PC-9 (cell line): ENCODE measurements at regions not wholly inside any gene's neighbourhood (a gene's known extent, or its start where the extent isn't known, plus 50 kb on each side); places are given as distances from the start of the nearest gene placed in this dataset.

Experiments
- BruUV-seq: library from RNA; stranded (reverse); fragments of 400-500 nt; replicated peaks from 2 replicates; lab custom pipeline; 2021; lab: Mats Ljungman, UMichigan
- CTCF ChIA-PET: fragments of 300-600 bp; sonication (Branson Sonifier 250); formaldehyde crosslinking; loops from one replicate; lab custom pipeline; 2022; ENCODE audit warnings: antibody characterized with exemption; lab: Charles Lee
- POLR2A ChIA-PET: fragments of 300-600 bp; sonication (Branson Sonifier 250); formaldehyde crosslinking; loops from one replicate; lab custom pipeline; 2022; ENCODE audit warnings: antibody characterized with exemption; ENCODE audit not compliant: unreplicated experiment; lab: Charles Lee
- DNase-seq, 2 experiments: peaks; one replicate each; pipeline versions ENCODE4 v3.0.0 to v3.0.0-alpha.2; 2015 to 2022; ENCODE audit warnings: mixed read lengths in 1 of 2
- H2AFZ ChIP-seq: fragments of 200-600 bp; sonication (generic); 2 replicates; pipeline ENCODE4 v1.8.1; 2017; ENCODE audit warnings: antibody characterized with exemption
- H3F3A ChIP-seq: fragments of 200-600 bp; sonication (generic); 2 replicates; pipeline ENCODE4 v1.8.1; 2017; ENCODE audit warnings: antibody characterized with exemption, mild to moderate bottlenecking, low read depth; ENCODE audit not compliant: insufficient read depth
- H3K27ac ChIP-seq: fragments of 200-600 bp; sonication (generic); 2 replicates; pipeline ENCODE4 v1.6.1; 2016; ENCODE audit warnings: mixed run types
- H3K27me3 ChIP-seq: fragments of 200-600 bp; sonication (generic); 2 replicates; pipeline ENCODE4 v1.6.1; 2016; ENCODE audit warnings: low read depth, mixed run types; ENCODE audit not compliant: insufficient read depth
- H3K36me3 ChIP-seq: fragments of 200-600 bp; sonication (generic); 2 replicates; pipeline ENCODE4 v1.6.1; 2016; ENCODE audit warnings: low read depth, mixed run types
- H3K4me1 ChIP-seq: fragments of 200-600 bp; sonication (generic); replicated peaks from 2 replicates; pipeline ENCODE4 v1.6.1; 2016; ENCODE audit warnings: mixed run types; ENCODE audit not compliant: insufficient read depth
- H3K4me2 ChIP-seq: fragments of 200-600 bp; sonication (generic); 2 replicates; pipeline ENCODE4 v1.6.1; 2017; ENCODE audit warnings: mixed run types
- H3K4me3 ChIP-seq: fragments of 200-600 bp; sonication (generic); 2 replicates; pipeline ENCODE4 v1.6.1; 2016; ENCODE audit warnings: mixed run types
- H3K79me2 ChIP-seq: fragments of 200-600 bp; sonication (generic); 2 replicates; pipeline ENCODE4 v1.6.1; 2017; ENCODE audit warnings: low read depth, mixed run types
- H3K9me2 ChIP-seq: fragments of 200-600 bp; sonication (generic); 2 replicates; pipeline ENCODE4 v1.8.1; 2017; ENCODE audit warnings: mild to moderate bottlenecking; ENCODE audit not compliant: insufficient read depth
- H3K9me3 ChIP-seq: fragments of 200-600 bp; sonication (generic); 2 replicates; pipeline ENCODE4 v1.8.1; 2016; ENCODE audit warnings: low read depth; ENCODE audit not compliant: insufficient read depth
- H4K20me1 ChIP-seq: fragments of 200-600 bp; sonication (generic); 2 replicates; pipeline ENCODE4 v1.8.1; 2017; ENCODE audit not compliant: insufficient read depth
- EZH2 ChIP-seq: fragments of 200-600 bp; sonication (generic); IDR thresholded peaks from 2 replicates; pipeline ENCODE4 v1.8.0; 2017; ENCODE audit warnings: antibody characterized with exemption, low read depth
- intact Hi-C: fragments of 100-400 bp; cut with micrococcal nuclease; formaldehyde crosslinking; loops from one replicate; pipeline ENCODE4 v1.10.0; 2022; ENCODE audit not compliant: unreplicated experiment
- TF ChIP-seq, protein P1 (sequence below): fragments of 200-600 bp; sonication (generic); conservative IDR thresholded peaks from 2 replicates; pipeline ENCODE4 v1.6.1; 2017; ENCODE audit warnings: mixed run types, antibody characterized with exemption, mild to moderate bottlenecking, moderate library complexity

DNA sequence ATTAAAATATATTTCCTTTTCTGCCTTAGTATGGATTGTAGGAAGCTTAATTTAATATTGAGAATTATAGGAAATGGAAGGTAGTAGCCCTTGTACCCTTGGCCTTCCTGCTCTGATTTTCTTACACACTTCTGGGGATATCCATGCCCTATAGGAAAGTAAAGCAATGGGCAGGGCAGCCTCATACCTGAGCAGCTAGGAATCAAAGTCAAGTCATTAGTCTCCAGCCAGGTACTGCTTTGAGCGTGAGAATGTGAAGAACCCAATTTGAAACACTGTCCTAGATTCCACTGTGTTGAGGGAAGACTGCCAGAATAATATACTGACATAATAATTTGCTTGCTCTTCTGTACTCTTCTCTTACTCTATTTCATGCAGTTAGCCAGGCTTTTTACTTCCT is 51.0 kb upstream of the L3MBTL3 start:
- Histone ChIP-seq H3K27me3 (no peaks in the 10 kb centered on the region), H3K9me2 (no peaks in the 10 kb centered on the region; the same call in 1 of the 2 replicates), H2AFZ (no peak overlapping the region), H3K27ac (no peak overlapping the region), H3K9me3 (no peaks in the 10 kb centered on the region), H3K36me3 (no peaks in the 10 kb centered on the region), H3K4me1 (no peaks in the 10 kb centered on the region), H3K79me2 (no peaks in the 10 kb centered on the region), H3K4me2 (no peak overlapping the region), H3K4me3 (no peak overlapping the region), H4K20me1 (no peaks in the 10 kb centered on the region), H3F3A (no peaks in the 10 kb centered on the region)
- no TSS peak for BruUV-seq
- ChIA-PET CTCF (no interaction called here), POLR2A (no interaction called here)
- no peak for TF ChIP-seq EZH2
- TF ChIP-seq, protein P1, sequence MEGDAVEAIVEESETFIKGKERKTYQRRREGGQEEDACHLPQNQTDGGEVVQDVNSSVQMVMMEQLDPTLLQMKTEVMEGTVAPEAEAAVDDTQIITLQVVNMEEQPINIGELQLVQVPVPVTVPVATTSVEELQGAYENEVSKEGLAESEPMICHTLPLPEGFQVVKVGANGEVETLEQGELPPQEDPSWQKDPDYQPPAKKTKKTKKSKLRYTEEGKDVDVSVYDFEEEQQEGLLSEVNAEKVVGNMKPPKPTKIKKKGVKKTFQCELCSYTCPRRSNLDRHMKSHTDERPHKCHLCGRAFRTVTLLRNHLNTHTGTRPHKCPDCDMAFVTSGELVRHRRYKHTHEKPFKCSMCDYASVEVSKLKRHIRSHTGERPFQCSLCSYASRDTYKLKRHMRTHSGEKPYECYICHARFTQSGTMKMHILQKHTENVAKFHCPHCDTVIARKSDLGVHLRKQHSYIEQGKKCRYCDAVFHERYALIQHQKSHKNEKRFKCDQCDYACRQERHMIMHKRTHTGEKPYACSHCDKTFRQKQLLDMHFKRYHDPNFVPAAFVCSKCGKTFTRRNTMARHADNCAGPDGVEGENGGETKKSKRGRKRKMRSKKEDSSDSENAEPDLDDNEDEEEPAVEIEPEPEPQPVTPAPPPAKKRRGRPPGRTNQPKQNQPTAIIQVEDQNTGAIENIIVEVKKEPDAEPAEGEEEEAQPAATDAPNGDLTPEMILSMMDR: no peak
- no peak for DNase-seq
- intact Hi-C loops: no loop called here

DNA sequence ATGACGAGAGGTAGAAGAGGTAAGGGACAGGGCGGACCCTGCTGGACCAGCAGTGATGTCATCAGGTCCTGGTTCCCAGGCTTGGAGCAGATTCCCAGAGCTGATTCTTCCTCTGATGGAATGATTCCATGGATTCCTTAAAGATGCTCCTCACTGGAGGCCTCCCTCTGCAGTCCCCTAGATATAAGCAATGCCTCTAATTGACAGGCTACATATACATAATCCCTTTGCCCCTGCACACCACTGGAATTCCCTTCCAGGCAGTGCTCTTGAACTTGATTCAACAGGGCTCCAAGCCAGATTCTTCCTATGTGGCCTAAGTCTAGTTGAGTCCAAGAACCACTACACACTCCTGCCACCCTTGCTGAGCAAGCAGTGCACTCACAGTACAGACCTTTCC is 52.3 kb upstream of the L3MBTL3 start:
- Histone ChIP-seq H3K4me2 (no peak overlapping the region), H3K27me3 (no peaks in the 10 kb centered on the region), H2AFZ (no peak overlapping the region), H3F3A (no peaks in the 10 kb centered on the region), H3K9me3 (no peaks in the 10 kb centered on the region), H3K9me2 (no peaks in the 10 kb centered on the region; the same call in 1 of the 2 replicates), H4K20me1 (no peaks in the 10 kb centered on the region), H3K36me3 (no peaks in the 10 kb centered on the region), H3K27ac (no peak overlapping the region), H3K4me3 (no peak overlapping the region), H3K4me1 (no peaks in the 10 kb centered on the region), H3K79me2 (no peaks in the 10 kb centered on the region)
- no peak for DNase-seq
- TF ChIP-seq, protein P1: no peak
- ChIA-PET POLR2A (no interaction called here), CTCF (no interaction called here)
- no TSS peak for BruUV-seq
- intact Hi-C loops: no loop called here

DNA sequence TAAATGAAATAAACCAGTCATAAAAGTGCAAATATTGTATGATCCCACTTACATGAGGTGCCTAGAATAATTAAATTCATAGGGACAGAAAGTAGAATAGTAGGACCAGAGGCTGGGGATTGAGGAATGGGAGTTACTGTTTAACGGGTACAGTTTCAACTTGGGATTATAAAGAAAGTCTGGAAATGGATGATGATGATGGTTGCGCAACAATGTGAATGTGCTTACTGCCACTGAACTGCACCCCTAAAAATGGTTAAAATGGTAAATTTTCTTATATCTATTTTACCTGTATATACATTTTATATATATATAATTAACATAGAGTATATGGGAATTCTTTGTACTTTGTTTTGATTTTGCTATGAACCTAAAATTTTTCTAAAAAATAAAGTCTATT is 53.3 kb upstream of the L3MBTL3 start:
- Histone ChIP-seq H2AFZ (no peak overlapping the region), H3K27me3 (no peaks in the 10 kb centered on the region), H3K4me3 (no peak overlapping the region), H3K36me3 (no peaks in the 10 kb centered on the region), H3K4me2 (no peak overlapping the region), H3K4me1 (no peaks in the 10 kb centered on the region), H3K9me2 (no peaks in the 10 kb centered on the region; the same call in 1 of the 2 replicates), H4K20me1 (no peaks in the 10 kb centered on the region), H3K27ac (no peak overlapping the region), H3K9me3 (no peaks in the 10 kb centered on the region), H3F3A (no peaks in the 10 kb centered on the region), H3K79me2 (no peaks in the 10 kb centered on the region)
- no peak for DNase-seq
- ChIA-PET POLR2A (no interaction called here), CTCF (no interaction called here)
- BruUV-seq: no TSS peak
- TF ChIP-seq, protein P1: no peak
- TF ChIP-seq EZH2: no peak
- intact Hi-C loops: no loop called here
